HEK293 (cell line): ENCODE measurements at regions not wholly inside any gene's neighbourhood (a gene's known extent, or its start where the extent isn't known, plus 50 kb on each side); places are given as distances from the start of the nearest gene placed in this dataset.

Experiments used
- CTCF ChIA-PET: fragments of 350-600 bp; formaldehyde crosslinking; extraction: SDS; loops from one replicate; lab custom pipeline; 2021; ENCODE audit warnings: antibody characterized with exemption; lab: Yijun Ruan, JAX
- POLR2A ChIA-PET: fragments of 300-600 bp; formaldehyde crosslinking; extraction: SDS; loops from one replicate; lab custom pipeline; 2020; ENCODE audit warnings: antibody characterized with exemption, inconsistent platforms; lab: Yijun Ruan, JAX
- H3K27ac ChIP-seq: fragments of 200-500 bp; sonication (Bioruptor generic); 2 replicates; pipeline ENCODE4 v1.5.1; 2014; ENCODE audit warnings: low read depth, low read length, control low read depth, inconsistent platforms; ENCODE audit errors: extremely low read depth
- H3K36me3 ChIP-seq, 2 experiments: fragments of 200-500 bp in 1 of 2; sonication (Bioruptor generic) in 1 of 2; 1 replicate in 1 of 2; 2 replicates in 1 of 2; pipeline ENCODE4 v1.5.1; 2014 to 2017; ENCODE audit warnings: inconsistent platforms in 2 of 2, low read length in 2 of 2; ENCODE audit not compliant: control insufficient read depth in 2 of 2, insufficient read depth in 1 of 2
- H3K4me1 ChIP-seq: fragments of 200-500 bp; sonication (Bioruptor generic); 2 replicates; pipeline ENCODE4 v1.5.1; 2014; ENCODE audit warnings: mild to moderate bottlenecking, low read length, inconsistent platforms; ENCODE audit not compliant: control insufficient read depth, insufficient read depth
- H3K4me3 ChIP-seq: 2 replicates; pipeline ENCODE4 v1.5.1; 2011; ENCODE audit warnings: low read depth, mild to moderate bottlenecking, control low read depth, low read length, moderate library complexity
- H3K9me3 ChIP-seq: fragments of 200-500 bp; sonication (Bioruptor generic); 2 replicates; pipeline ENCODE4 v1.5.1; 2014; ENCODE audit warnings: low read depth, low read length, inconsistent platforms; ENCODE audit not compliant: control insufficient read depth, insufficient read depth
- BCL11A ChIP-seq: fragments of 450-650 bp; formaldehyde crosslinking; IDR thresholded peaks from 2 replicates; pipeline ENCODE4 v1.5.1; 2016; ENCODE audit warnings: low read depth, missing biosample characterization, missing genetic modification characterization
- BCL11B ChIP-seq: fragments of 450-650 bp; formaldehyde crosslinking; IDR thresholded peaks from 2 replicates; pipeline ENCODE4 v1.5.1; 2016; ENCODE audit warnings: low read depth, missing biosample characterization, missing genetic modification characterization
- KLF16 ChIP-seq: fragments of 450-650 bp; formaldehyde crosslinking; IDR thresholded peaks from 2 replicates; pipeline ENCODE4 v1.5.1; 2017; ENCODE audit warnings: missing biosample characterization, missing genetic modification characterization
- SETDB1 ChIP-seq: IDR thresholded peaks from one replicate; pipeline ENCODE4 v1.6.1; 2017; ENCODE audit warnings: mild to moderate bottlenecking, low read length, moderate library complexity, mixed read lengths; ENCODE audit not compliant: insufficient read length
- TRIM28 ChIP-seq: IDR thresholded peaks from 2 replicates; pipeline ENCODE4 v1.6.1; 2011; ENCODE audit warnings: low read length, control low read depth, borderline replicate concordance
- WT1 ChIP-seq: fragments of 450-650 bp; formaldehyde crosslinking; IDR thresholded peaks from 2 replicates; pipeline ENCODE4 v1.5.1; 2016; ENCODE audit warnings: missing biosample characterization, missing genetic modification characterization
- ZBTB21 ChIP-seq: fragments of 450-650 bp; formaldehyde crosslinking; IDR thresholded peaks from 2 replicates; pipeline ENCODE4 v1.5.1; 2017; ENCODE audit warnings: missing biosample characterization, missing genetic modification characterization
- ZBTB6 ChIP-seq: fragments of 450-650 bp; formaldehyde crosslinking; IDR thresholded peaks from 2 replicates; pipeline ENCODE4 v1.5.1; 2017; ENCODE audit warnings: missing biosample characterization, missing genetic modification characterization
- ZNF19 ChIP-seq: fragments of 450-650 bp; formaldehyde crosslinking; IDR thresholded peaks from 2 replicates; pipeline ENCODE4; 2016; ENCODE audit warnings: missing biosample characterization, missing genetic modification characterization, low read depth
- ZNF2 ChIP-seq: fragments of 450-650 bp; formaldehyde crosslinking; IDR thresholded peaks from 2 replicates; pipeline ENCODE4 v1.5.1; 2016; ENCODE audit warnings: missing biosample characterization, missing genetic modification characterization
- ZNF26 ChIP-seq: fragments of 450-650 bp; formaldehyde crosslinking; IDR thresholded peaks from 2 replicates; pipeline ENCODE4 v1.5.1; 2016; ENCODE audit warnings: missing biosample characterization, missing genetic modification characterization
- ZNF280C ChIP-seq: fragments of 450-650 bp; formaldehyde crosslinking; IDR thresholded peaks from 2 replicates; pipeline ENCODE4 v1.5.1; 2016; ENCODE audit warnings: missing biosample characterization, missing genetic modification characterization
- ZNF341 ChIP-seq: fragments of 450-650 bp; formaldehyde crosslinking; IDR thresholded peaks from 2 replicates; pipeline ENCODE4; 2016; ENCODE audit warnings: low read depth, missing biosample characterization, missing genetic modification characterization
- ZNF404 ChIP-seq: fragments of 450-650 bp; formaldehyde crosslinking; IDR thresholded peaks from 2 replicates; pipeline ENCODE4 v1.5.1; 2017; ENCODE audit warnings: missing biosample characterization, missing genetic modification characterization
- ZNF433 ChIP-seq: fragments of 450-650 bp; formaldehyde crosslinking; IDR thresholded peaks from 2 replicates; pipeline ENCODE4 v1.5.1; 2016; ENCODE audit warnings: missing biosample characterization, missing genetic modification characterization, low read depth
- ZNF449 ChIP-seq: fragments of 450-650 bp; formaldehyde crosslinking; IDR thresholded peaks from 2 replicates; pipeline ENCODE4 v1.5.1; 2017; ENCODE audit warnings: missing biosample characterization, mild to moderate bottlenecking, missing genetic modification characterization, moderate library complexity
- ZNF510 ChIP-seq: fragments of 450-650 bp; formaldehyde crosslinking; IDR thresholded peaks from 2 replicates; pipeline ENCODE4 v1.5.1; 2018; ENCODE audit warnings: mild to moderate bottlenecking, missing genetic modification characterization, missing biosample characterization; ENCODE audit not compliant: insufficient replicate concordance
- ZNF555 ChIP-seq: fragments of 450-650 bp; formaldehyde crosslinking; conservative IDR thresholded peaks from 2 replicates; pipeline ENCODE4 v1.5.1; 2017; ENCODE audit warnings: missing biosample characterization, mild to moderate bottlenecking, missing genetic modification characterization, inconsistent platforms
- ZNF600 ChIP-seq: fragments of 450-650 bp; formaldehyde crosslinking; IDR thresholded peaks from 2 replicates; pipeline ENCODE4 v1.5.1; 2016; ENCODE audit warnings: missing biosample characterization, missing genetic modification characterization
- ZNF621 ChIP-seq: fragments of 450-650 bp; formaldehyde crosslinking; IDR thresholded peaks from 2 replicates; pipeline ENCODE4 v1.5.1; 2017; ENCODE audit warnings: missing biosample characterization, missing genetic modification characterization
- ZNF624 ChIP-seq: fragments of 450-650 bp; formaldehyde crosslinking; IDR thresholded peaks from 2 replicates; pipeline ENCODE4 v1.5.1; 2017; ENCODE audit warnings: missing biosample characterization, missing genetic modification characterization
- ZNF626 ChIP-seq: fragments of 450-650 bp; sonication (Bioruptor Pico); formaldehyde crosslinking; IDR thresholded peaks from 2 replicates; pipeline ENCODE4 v1.5.1; 2018; ENCODE audit warnings: missing biosample characterization, missing genetic modification characterization, inconsistent platforms
- ZNF76 ChIP-seq: fragments of 450-650 bp; formaldehyde crosslinking; IDR thresholded peaks from 2 replicates; pipeline ENCODE4; 2016; ENCODE audit warnings: low read depth, missing biosample characterization, missing genetic modification characterization, borderline replicate concordance
- ZNF785 ChIP-seq: fragments of 450-650 bp; formaldehyde crosslinking; IDR thresholded peaks from 2 replicates; pipeline ENCODE4 v1.5.1; 2016; ENCODE audit warnings: missing biosample characterization, missing genetic modification characterization
- TF ChIP-seq, protein P1 (sequence below): fragments of 450-650 bp; formaldehyde crosslinking; IDR thresholded peaks from 2 replicates; pipeline ENCODE4 v1.5.1; 2016; ENCODE audit warnings: missing biosample characterization, missing genetic modification characterization

- no peak for TF ChIP-seq SETDB1
- no peak for TF ChIP-seq ZNF449
- no peak for TF ChIP-seq KLF16
- no peak for TF ChIP-seq ZBTB6 (tag by site-specific recombination)
Measured at GRCh38 chr1:213423041-213423440, 372.0 kb downstream of the RPS6KC1 start (continued).

- Histone ChIP-seq H3K9me3 (no peaks in the 10 kb centered on the region), H3K36me3 (no peaks in the 10 kb centered on the region), H3K4me1 (no peaks in the 10 kb centered on the region), H3K4me3 (no peak overlapping the region), H3K27ac (no peak overlapping the region)
- CTCF ChIA-PET, result interaction anchor here (0.6 kb wide), 1 partner anchor 702 kb away, joined by 3 read pairs; no protein-coding TSS in a partner anchor
- POLR2A ChIA-PET, result no interaction called here
- TF ChIP-seq BCL11B (tag by site-specific recombination), result no peak
- TF ChIP-seq ZNF76 (tag by site-specific recombination), result no peak
- TF ChIP-seq ZNF600 (tag by site-specific recombination), result no peak
- no peak for TF ChIP-seq ZNF785 (tag by site-specific recombination)
- no peak for TF ChIP-seq ZNF621 (tag by site-specific recombination)
- no peak for TF ChIP-seq ZNF555 (tag by site-specific recombination)
- no peak for TF ChIP-seq BCL11A
- TF ChIP-seq ZNF19 (tag by site-specific recombination), result no peak
- TF ChIP-seq WT1 (tag by site-specific recombination), result no peak
- no peak for TF ChIP-seq ZNF433 (tag by site-specific recombination)
- TF ChIP-seq ZNF341 (tag by site-specific recombination), result no peak
- TF ChIP-seq, all 188 proteins: peak for 0
Measured at GRCh38 chr1:213423605-213424004, 372.6 kb downstream of the RPS6KC1 start.

DNA sequence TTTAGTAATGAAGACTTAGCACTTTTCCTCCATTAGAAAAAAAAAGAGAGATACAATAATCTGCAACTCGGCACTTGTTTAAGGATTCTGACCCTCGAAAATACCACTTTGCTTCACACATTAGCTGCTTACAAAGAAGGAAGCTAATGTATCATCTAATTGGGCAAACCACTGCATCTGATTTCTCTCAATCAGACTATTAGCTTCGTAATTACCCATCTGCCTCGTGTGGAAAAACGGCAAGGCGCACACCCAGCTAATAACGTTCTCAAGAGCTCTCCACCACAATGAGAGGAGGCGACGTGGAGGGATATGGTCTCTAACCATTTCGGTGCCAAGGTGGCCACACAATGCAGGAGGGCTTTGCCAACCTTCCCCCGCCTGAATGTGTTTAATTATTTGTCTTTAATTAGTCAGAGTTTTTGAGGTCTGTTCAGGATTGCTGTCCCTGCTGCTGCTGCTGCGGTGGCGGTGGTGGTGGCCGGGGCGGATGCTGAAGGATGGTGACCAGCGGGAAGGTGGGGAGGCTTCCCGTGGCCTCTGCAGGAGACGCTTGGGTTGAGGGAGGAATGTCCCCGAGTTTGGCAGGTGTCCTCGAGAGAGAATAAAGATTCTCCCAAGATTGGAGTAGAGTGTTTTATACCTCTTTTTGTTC, 374.5 kb downstream of the RPS6KC1 start:
- POLR2A ChIA-PET, result no interaction called here
- H3K4me3 ChIP-seq, result no peak overlapping the region
- H3K36me3 ChIP-seq, result no peaks in the 10 kb centered on the region
- H3K4me1 ChIP-seq, result no peaks in the 10 kb centered on the region
- no peaks in the 10 kb centered on the region for H3K9me3 ChIP-seq
- CTCF ChIA-PET, result interaction anchor here (0.7 kb wide), 1 partner anchor 1410 kb away, joined by 4 read pairs; no protein-coding TSS in a partner anchor
- no peak overlapping the region for H3K27ac ChIP-seq
- TF ChIP-seq ZNF2 (tag by site-specific recombination) (no peak), ZNF404 (tag by site-specific recombination) (no peak), TRIM28 (no peak), ZNF510 (tag by site-specific recombination) (no peak), ZNF280C (tag by site-specific recombination) (no peak), BCL11B (tag by site-specific recombination) (no peak), ZNF626 (tag by site-specific recombination) (no peak), ZNF26 (tag by site-specific recombination) (no peak), ZNF624 (tag by site-specific recombination) (no peak), ZBTB21 (no peak), WT1 (tag by site-specific recombination) (no peak)
- TF ChIP-seq, protein P1, sequence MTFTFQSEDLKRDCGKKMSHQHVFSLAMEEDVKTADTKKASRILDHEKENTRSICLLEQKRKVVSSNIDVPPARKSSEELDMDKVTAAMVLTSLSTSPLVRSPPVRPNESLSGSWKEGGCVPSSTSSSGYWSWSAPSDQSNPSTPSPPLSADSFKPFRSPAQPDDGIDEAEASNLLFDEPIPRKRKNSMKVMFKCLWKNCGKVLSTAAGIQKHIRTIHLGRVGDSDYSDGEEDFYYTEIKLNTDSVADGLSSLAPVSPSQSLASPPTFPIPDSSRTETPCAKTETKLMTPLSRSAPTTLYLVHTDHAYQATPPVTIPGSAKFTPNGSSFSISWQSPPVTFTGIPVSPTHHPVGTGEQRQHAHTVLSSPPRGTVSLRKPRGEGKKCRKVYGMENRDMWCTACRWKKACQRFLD (tag by site-specific recombination), result no peak
